ENCODE measurements at regions not wholly inside any gene's neighbourhood (a gene's known extent, or its start where the extent isn't known, plus 50 kb on each side); places are given as distances from the start of the nearest gene placed in this dataset.
"Not testable (repeated sequence)": the region's sequence is repeated elsewhere in the genome, so short reads cannot be mapped to it uniquely, and the experiment has no call there.

DNA sequence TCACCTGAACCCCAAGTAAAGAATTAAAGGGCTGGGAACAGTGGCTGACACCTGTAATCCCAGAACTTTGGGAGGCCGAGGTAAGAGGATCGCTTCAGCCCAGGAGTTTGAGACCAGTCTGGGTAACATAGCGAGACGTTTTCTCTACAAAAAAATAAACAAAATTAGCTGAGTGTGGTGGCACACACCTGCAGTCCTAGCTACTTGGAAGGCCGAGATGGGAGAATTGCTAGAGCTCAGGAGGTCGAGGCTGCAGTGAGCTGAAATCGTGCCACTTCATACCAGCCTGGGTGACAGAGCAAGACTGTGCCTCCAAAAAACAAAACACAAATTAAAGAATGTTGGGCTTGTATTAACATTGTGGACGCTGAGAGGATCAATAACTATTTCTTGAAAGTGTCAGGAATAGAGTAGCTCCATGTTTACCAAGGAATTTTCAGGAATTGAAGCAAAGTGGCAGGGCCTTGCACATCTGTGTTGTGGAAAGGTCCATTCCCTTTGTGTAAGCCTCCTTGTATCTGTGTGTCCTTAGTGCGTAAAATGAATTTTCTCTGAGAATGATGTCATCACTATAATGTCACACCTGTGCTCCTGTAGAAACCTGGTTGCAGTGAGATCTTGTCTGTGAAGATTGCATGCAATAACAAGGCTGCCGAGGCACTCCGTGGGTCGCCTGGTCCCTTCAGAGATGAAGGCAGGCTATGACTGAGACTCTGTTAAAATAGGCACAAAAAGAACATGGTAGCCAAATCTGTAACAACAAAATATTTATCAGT lies 2692.6 kb upstream of the DEFB115 start:
- ATAC-seq (ENCODE audit: low read depth); DNase-seq; intact Hi-C loops (cut with micrococcal nuclease); H3K4me3 Mint-ChIP-seq; H3K4me1 Mint-ChIP-seq; H3K9ac ChIP-seq (ENCODE audit: low read length); H3K36me3 ChIP-seq (replicated peaks in 1 of 2; ENCODE audit: control extremely low read depth in 1 of 2, control insufficient read depth in 1 of 2, extremely low read depth in 1 of 2, insufficient read depth in 2 of 2, low read length in 1 of 2); H3K9me3 Mint-ChIP-seq (ENCODE audit: insufficient read depth); H4K20me1 ChIP-seq (ENCODE audit: control insufficient read depth, insufficient read depth, low read length, poor library complexity, severe bottlenecking); H3K27me3 Mint-ChIP-seq; H3K4me3 ChIP-seq (ENCODE audit: control extremely low read depth in 1 of 5, extremely low read depth in 1 of 5, insufficient read depth in 1 of 5, low read depth in 2 of 5, low read length in 4 of 5); H2AFZ ChIP-seq (ENCODE audit: insufficient read depth, low read depth, low read length, poor library complexity, severe bottlenecking); CTCF ChIA-PET; H3K4me1 ChIP-seq (ENCODE audit: control insufficient read depth in 2 of 2, insufficient read depth in 2 of 2, low read length in 2 of 2); H3K27ac ChIP-seq (ENCODE audit: low read length in 2 of 2); H3K79me2 ChIP-seq (ENCODE audit: control insufficient read depth, insufficient read depth, low read length); H3K27me3 ChIP-seq (replicated peaks in 1 of 4; ENCODE audit: control extremely low read depth in 1 of 4, control insufficient read depth in 3 of 4, insufficient read depth in 4 of 4, low read length in 3 of 4); POLR2A ChIA-PET; H3K4me2 ChIP-seq (replicated peaks; ENCODE audit: low read depth, low read length, poor library complexity, severe bottlenecking); H3K27ac Mint-ChIP-seq: not testable (repeated sequence)
- H3K9me3 ChIP-seq (ENCODE audit: control extremely low read depth in 1 of 3, control insufficient read depth in 2 of 3, insufficient read depth in 1 of 3, low read length in 2 of 3), result peaks cover 0 to 14% (median 0%) of the 10 kb centered on the region in 3 donors
- WGBS (ENCODE audit: insufficient coverage), result 60% methylated on average over 9 of the region's 12 CpGs

DNA sequence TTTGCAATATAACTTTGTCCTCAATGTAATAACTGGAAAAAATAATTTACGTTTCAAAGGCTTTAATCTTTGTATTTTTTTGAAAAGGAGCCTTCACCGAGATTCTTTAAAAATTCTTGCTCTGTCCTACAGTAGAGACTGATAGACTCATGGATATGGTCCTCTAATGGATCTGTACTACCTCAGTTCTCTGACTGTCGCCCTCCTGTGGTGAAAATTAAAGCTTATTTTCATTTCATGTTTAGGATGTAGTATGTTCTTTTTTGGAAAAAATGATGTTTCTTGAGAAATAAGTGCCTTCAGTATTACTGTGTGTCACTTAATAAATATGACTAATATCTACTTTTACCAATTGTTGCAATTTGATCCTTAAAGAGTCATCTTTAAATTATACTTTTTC lies 2681.5 kb upstream of the DEFB115 start:
- H3K9ac ChIP-seq (ENCODE audit: low read length); H3K27ac Mint-ChIP-seq; POLR2A ChIA-PET; H3K27me3 Mint-ChIP-seq; ATAC-seq (ENCODE audit: low read depth); H3K4me3 ChIP-seq (ENCODE audit: control extremely low read depth in 1 of 5, extremely low read depth in 1 of 5, insufficient read depth in 1 of 5, low read depth in 2 of 5, low read length in 4 of 5); H3K36me3 ChIP-seq (replicated peaks in 1 of 2; ENCODE audit: control extremely low read depth in 1 of 2, control insufficient read depth in 1 of 2, extremely low read depth in 1 of 2, insufficient read depth in 2 of 2, low read length in 1 of 2); DNase-seq; H3K4me1 ChIP-seq (ENCODE audit: control insufficient read depth in 2 of 2, insufficient read depth in 2 of 2, low read length in 2 of 2); H4K20me1 ChIP-seq (ENCODE audit: control insufficient read depth, insufficient read depth, low read length, poor library complexity, severe bottlenecking); H3K4me3 Mint-ChIP-seq; H3K4me2 ChIP-seq (replicated peaks; ENCODE audit: low read depth, low read length, poor library complexity, severe bottlenecking); H3K9me3 Mint-ChIP-seq (ENCODE audit: insufficient read depth); H2AFZ ChIP-seq (ENCODE audit: insufficient read depth, low read depth, low read length, poor library complexity, severe bottlenecking); H3K79me2 ChIP-seq (ENCODE audit: control insufficient read depth, insufficient read depth, low read length); H3K4me1 Mint-ChIP-seq; H3K27ac ChIP-seq (ENCODE audit: low read length in 2 of 2); CTCF ChIA-PET; H3K27me3 ChIP-seq (replicated peaks in 1 of 4; ENCODE audit: control extremely low read depth in 1 of 4, control insufficient read depth in 3 of 4, insufficient read depth in 4 of 4, low read length in 3 of 4); intact Hi-C loops (cut with micrococcal nuclease): not testable (repeated sequence)
- WGBS (ENCODE audit: insufficient coverage), result no CpG with 5 or more reads among the region's 3 CpGs
- peaks cover 0 to 10% (median 0%) of the 10 kb centered on the region in 3 donors for H3K9me3 ChIP-seq (ENCODE audit: control extremely low read depth in 1 of 3, control insufficient read depth in 2 of 3, insufficient read depth in 1 of 3, low read length in 2 of 3)

DNA sequence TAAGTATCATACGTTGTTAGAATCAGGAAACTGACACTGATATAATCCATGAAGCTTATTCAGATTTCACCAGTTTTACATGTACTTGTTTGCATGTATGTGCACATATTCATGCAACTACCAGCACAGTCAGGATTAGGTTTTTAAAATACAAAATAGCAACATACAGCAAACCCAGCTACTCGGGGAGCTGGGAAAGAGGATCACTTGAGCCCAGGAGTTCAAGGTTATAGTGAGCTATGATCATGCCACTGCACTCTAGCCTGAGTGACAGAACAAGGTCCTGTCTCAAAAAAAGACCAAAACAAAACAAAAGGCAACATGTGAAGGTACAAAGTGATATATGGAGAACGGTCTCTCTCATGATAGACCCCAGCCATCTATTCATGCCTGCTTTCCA lies 2665.8 kb upstream of the DEFB115 start:
- H3K27ac Mint-ChIP-seq; DNase-seq; H3K9ac ChIP-seq (ENCODE audit: low read length); H3K9me3 Mint-ChIP-seq (ENCODE audit: insufficient read depth); H3K4me3 ChIP-seq (ENCODE audit: control extremely low read depth in 1 of 5, extremely low read depth in 1 of 5, insufficient read depth in 1 of 5, low read depth in 2 of 5, low read length in 4 of 5); H3K27ac ChIP-seq (ENCODE audit: low read length in 2 of 2); H3K4me1 Mint-ChIP-seq; H3K4me3 Mint-ChIP-seq; H3K27me3 ChIP-seq (replicated peaks in 1 of 4; ENCODE audit: control extremely low read depth in 1 of 4, control insufficient read depth in 3 of 4, insufficient read depth in 4 of 4, low read length in 3 of 4); H3K9me3 ChIP-seq (ENCODE audit: control extremely low read depth in 1 of 3, control insufficient read depth in 2 of 3, insufficient read depth in 1 of 3, low read length in 2 of 3); intact Hi-C loops (cut with micrococcal nuclease); H3K4me1 ChIP-seq (ENCODE audit: control insufficient read depth in 2 of 2, insufficient read depth in 2 of 2, low read length in 2 of 2); H4K20me1 ChIP-seq (ENCODE audit: control insufficient read depth, insufficient read depth, low read length, poor library complexity, severe bottlenecking); H3K79me2 ChIP-seq (ENCODE audit: control insufficient read depth, insufficient read depth, low read length); POLR2A ChIA-PET; H3K36me3 ChIP-seq (replicated peaks in 1 of 2; ENCODE audit: control extremely low read depth in 1 of 2, control insufficient read depth in 1 of 2, extremely low read depth in 1 of 2, insufficient read depth in 2 of 2, low read length in 1 of 2); H2AFZ ChIP-seq (ENCODE audit: insufficient read depth, low read depth, low read length, poor library complexity, severe bottlenecking); H3K4me2 ChIP-seq (replicated peaks; ENCODE audit: low read depth, low read length, poor library complexity, severe bottlenecking); CTCF ChIA-PET; ATAC-seq (ENCODE audit: low read depth); H3K27me3 Mint-ChIP-seq: not testable (repeated sequence)
- WGBS (ENCODE audit: insufficient coverage), result 100% methylated on average over 1 of the region's 3 CpGs

DNA sequence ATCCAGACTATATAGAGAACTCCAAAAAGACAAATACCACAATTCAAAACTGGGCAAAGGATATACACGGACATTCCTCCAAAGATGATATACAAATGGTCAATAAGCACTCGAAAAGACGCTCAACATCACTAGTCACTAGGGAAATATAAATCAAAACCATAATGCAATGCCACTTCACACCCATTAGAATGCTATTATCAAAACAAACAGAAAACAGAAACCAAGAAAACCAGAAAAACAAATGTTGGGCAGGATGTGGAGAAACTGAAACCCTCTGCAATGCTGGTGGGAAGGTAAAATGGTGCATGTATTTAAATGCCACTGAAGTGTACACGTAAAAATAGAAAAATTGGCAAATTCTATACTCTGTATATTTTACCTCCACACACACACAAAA lies 2664.1 kb upstream of the DEFB115 start:
- H3K4me2 ChIP-seq (replicated peaks; ENCODE audit: low read depth, low read length, poor library complexity, severe bottlenecking); DNase-seq; H3K9me3 Mint-ChIP-seq (ENCODE audit: insufficient read depth); ATAC-seq (ENCODE audit: low read depth); H3K27me3 Mint-ChIP-seq; H2AFZ ChIP-seq (ENCODE audit: insufficient read depth, low read depth, low read length, poor library complexity, severe bottlenecking); H3K4me1 ChIP-seq (ENCODE audit: control insufficient read depth in 2 of 2, insufficient read depth in 2 of 2, low read length in 2 of 2); CTCF ChIA-PET; H3K79me2 ChIP-seq (ENCODE audit: control insufficient read depth, insufficient read depth, low read length); H3K9me3 ChIP-seq (ENCODE audit: control extremely low read depth in 1 of 3, control insufficient read depth in 2 of 3, insufficient read depth in 1 of 3, low read length in 2 of 3); H3K4me3 Mint-ChIP-seq; POLR2A ChIA-PET; H3K27ac Mint-ChIP-seq; H3K27me3 ChIP-seq (replicated peaks in 1 of 4; ENCODE audit: control extremely low read depth in 1 of 4, control insufficient read depth in 3 of 4, insufficient read depth in 4 of 4, low read length in 3 of 4); intact Hi-C loops (cut with micrococcal nuclease); H4K20me1 ChIP-seq (ENCODE audit: control insufficient read depth, insufficient read depth, low read length, poor library complexity, severe bottlenecking); H3K27ac ChIP-seq (ENCODE audit: low read length in 2 of 2); H3K4me3 ChIP-seq (ENCODE audit: control extremely low read depth in 1 of 5, extremely low read depth in 1 of 5, insufficient read depth in 1 of 5, low read depth in 2 of 5, low read length in 4 of 5); H3K36me3 ChIP-seq (replicated peaks in 1 of 2; ENCODE audit: control extremely low read depth in 1 of 2, control insufficient read depth in 1 of 2, extremely low read depth in 1 of 2, insufficient read depth in 2 of 2, low read length in 1 of 2); H3K9ac ChIP-seq (ENCODE audit: low read length): not testable (repeated sequence)
- peaks cover 18% of the 10 kb centered on the region for H3K4me1 Mint-ChIP-seq
- WGBS (ENCODE audit: insufficient coverage), result no CpG with 5 or more reads among the region's 4 CpGs

All from B cell (primary cell).